ENCODE measurements at regions not wholly inside any gene's neighbourhood (a gene's known extent, or its start where the extent isn't known, plus 50 kb on each side); places are given as distances from the start of the nearest gene placed in this dataset.

DNA sequence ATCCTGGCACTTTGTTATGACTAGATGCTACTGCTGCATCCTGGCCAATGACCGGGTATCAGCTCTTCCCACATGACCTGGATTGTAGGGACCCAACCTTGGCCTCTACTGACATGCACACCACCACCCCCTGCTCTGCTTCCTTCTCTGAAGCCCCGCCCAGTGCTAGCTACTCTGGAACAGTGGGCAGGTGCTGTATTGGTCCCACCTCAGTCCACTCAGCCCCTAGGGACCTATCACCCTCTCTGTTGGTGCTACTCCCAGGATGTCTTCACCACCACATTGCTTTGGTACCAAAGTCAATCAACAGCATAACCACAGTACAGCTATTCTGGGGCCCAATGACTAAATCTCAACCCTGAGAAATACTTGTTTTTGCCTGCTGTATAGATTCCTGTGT lies 170.2 kb upstream of the PRICKLE2 start:
- TF ChIP-seq POLR2A (IDR thresholded peaks at IDR 0.05) = no peak
- TF ChIP-seq, protein P1, sequence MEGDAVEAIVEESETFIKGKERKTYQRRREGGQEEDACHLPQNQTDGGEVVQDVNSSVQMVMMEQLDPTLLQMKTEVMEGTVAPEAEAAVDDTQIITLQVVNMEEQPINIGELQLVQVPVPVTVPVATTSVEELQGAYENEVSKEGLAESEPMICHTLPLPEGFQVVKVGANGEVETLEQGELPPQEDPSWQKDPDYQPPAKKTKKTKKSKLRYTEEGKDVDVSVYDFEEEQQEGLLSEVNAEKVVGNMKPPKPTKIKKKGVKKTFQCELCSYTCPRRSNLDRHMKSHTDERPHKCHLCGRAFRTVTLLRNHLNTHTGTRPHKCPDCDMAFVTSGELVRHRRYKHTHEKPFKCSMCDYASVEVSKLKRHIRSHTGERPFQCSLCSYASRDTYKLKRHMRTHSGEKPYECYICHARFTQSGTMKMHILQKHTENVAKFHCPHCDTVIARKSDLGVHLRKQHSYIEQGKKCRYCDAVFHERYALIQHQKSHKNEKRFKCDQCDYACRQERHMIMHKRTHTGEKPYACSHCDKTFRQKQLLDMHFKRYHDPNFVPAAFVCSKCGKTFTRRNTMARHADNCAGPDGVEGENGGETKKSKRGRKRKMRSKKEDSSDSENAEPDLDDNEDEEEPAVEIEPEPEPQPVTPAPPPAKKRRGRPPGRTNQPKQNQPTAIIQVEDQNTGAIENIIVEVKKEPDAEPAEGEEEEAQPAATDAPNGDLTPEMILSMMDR (IDR thresholded peaks at IDR 0.05) = no peak
- WGBS, 2 donors = 73 to 76% methylated on average over 2 of the region's 2 CpGs
- no peaks in the 10 kb centered on the region for H3K4me1 ChIP-seq
- no peaks in the 10 kb centered on the region for H3K27me3 ChIP-seq
- DNase-seq = no peak
- H3K36me3 ChIP-seq = no peaks in the 10 kb centered on the region
- no peak overlapping the region for H3K4me3 ChIP-seq
- no peaks in the 10 kb centered on the region for H3K9me3 ChIP-seq
- intact Hi-C loops (cut with DNase I) = no loop called here
- no peak overlapping the region for H3K27ac ChIP-seq

DNA sequence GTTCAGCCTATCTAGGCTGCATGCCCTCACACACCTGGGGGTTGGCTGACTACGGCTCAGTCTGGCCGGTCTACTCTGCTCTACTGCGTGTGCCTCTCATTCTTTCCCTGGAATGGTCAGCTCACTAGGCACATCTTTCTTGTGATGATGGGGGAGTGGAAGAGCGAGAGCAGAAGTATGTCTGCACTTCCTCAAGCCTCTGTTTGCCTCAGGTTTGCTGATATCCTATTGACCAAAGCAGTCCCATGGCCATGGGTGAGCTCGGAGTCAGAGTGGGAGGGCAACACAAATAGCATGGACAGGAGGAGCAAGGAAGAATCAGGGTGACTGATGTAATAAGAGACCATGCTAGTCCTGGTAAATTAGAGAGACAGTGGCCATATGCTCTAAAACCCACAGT lies 167.9 kb upstream of the PRICKLE2 start:
- WGBS, 2 donors = 87 to 96% methylated on average over 5 of the region's 5 CpGs
- no peak overlapping the region for H3K4me3 ChIP-seq
- no peak overlapping the region for H3K27ac ChIP-seq
- no peak for DNase-seq
- no peaks in the 10 kb centered on the region for H3K9me3 ChIP-seq
- no peaks in the 10 kb centered on the region for H3K27me3 ChIP-seq
- no peaks in the 10 kb centered on the region for H3K4me1 ChIP-seq
- intact Hi-C loops (cut with DNase I) = no loop called here
- TF ChIP-seq POLR2A (IDR thresholded peaks at IDR 0.05) = no peak
- TF ChIP-seq, protein P1 (IDR thresholded peaks at IDR 0.05) = no peak
- H3K36me3 ChIP-seq = no peaks in the 10 kb centered on the region

DNA sequence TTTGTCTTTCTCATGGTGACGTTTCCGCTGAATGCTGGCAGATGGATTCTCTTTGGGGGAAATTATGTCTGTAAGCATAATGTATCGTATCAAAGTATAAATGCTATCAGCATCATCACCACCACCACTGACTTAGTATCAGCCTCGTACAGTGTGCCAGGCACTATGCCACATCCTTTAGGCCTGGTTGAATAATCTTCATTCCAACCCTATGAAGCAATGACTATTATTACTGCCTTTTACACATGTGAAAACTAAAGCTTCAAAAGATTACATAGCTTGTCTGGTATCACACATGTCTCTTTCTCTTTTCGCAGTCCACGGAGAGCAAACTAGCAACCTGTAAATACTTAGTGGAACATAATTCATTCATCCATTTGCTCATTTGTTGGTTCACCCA lies 166.7 kb upstream of the PRICKLE2 start:
- no peaks in the 10 kb centered on the region for H3K27me3 ChIP-seq
- H3K4me1 ChIP-seq = no peaks in the 10 kb centered on the region
- no peaks in the 10 kb centered on the region for H3K9me3 ChIP-seq
- WGBS, 2 donors = 79 to 80% methylated on average over 6 of the region's 6 CpGs
- DNase-seq = no peak
- no peaks in the 10 kb centered on the region for H3K36me3 ChIP-seq
- H3K27ac ChIP-seq = no peak overlapping the region
- intact Hi-C loops (cut with DNase I) = no loop called here
- H3K4me3 ChIP-seq = no peak overlapping the region
- TF ChIP-seq, protein P1 (IDR thresholded peaks at IDR 0.05) = no peak
- no peak for TF ChIP-seq POLR2A (IDR thresholded peaks at IDR 0.05)

DNA sequence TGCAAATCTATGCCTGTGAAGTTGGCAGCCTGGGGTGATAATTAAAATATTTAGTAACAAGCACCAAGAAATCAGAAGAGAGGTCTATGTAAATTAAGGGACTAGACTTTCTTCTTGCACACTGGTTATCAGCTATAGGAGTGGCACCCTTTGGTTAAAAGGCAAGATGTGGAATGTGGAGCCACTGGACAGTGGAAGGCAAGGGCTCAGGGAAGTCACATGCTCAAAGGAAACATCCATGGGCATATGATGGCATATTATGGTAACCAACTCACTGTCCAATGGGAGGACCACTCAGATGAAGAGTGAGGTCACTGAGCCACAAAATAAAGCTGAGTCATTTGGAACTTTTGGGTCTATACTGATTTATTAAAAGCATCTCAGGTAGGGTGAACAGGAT lies 165.6 kb upstream of the PRICKLE2 start:
- H3K36me3 ChIP-seq = no peaks in the 10 kb centered on the region
- TF ChIP-seq, protein P1 (IDR thresholded peaks at IDR 0.05) = no peak
- no peak for TF ChIP-seq POLR2A (IDR thresholded peaks at IDR 0.05)
- no peak overlapping the region for H3K4me3 ChIP-seq
- no peaks in the 10 kb centered on the region for H3K4me1 ChIP-seq
- no peaks in the 10 kb centered on the region for H3K9me3 ChIP-seq
- H3K27me3 ChIP-seq = no peaks in the 10 kb centered on the region
- no peak for DNase-seq
- no peak overlapping the region for H3K27ac ChIP-seq
- intact Hi-C loops (cut with DNase I) = no loop called here

DNA sequence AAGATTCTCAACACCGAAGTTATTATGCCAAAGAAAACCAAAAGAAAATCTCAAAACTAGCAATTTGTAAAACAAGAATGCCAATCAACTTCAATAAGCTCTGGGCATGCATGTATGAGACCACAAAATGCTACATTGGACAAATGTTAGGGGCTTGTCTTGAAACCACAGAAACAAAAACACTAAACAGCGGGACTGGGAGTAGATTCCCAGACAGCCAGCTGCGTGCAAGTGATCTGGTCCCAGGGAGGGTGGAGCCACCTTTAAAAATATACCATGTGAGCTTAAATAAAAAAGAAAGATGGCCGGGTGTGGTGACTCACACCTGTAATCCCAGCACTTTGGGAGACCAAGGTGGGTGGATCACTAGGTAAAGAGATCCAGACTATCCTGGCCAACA lies 163.6 kb upstream of the PRICKLE2 start:
- WGBS, 2 donors = 68 to 72% methylated on average over 4 of the region's 4 CpGs
- H3K36me3 ChIP-seq = no peaks in the 10 kb centered on the region
- no peaks in the 10 kb centered on the region for H3K4me1 ChIP-seq
- no peak overlapping the region for H3K27ac ChIP-seq
- H3K27me3 ChIP-seq = no peaks in the 10 kb centered on the region
- DNase-seq = no peak
- TF ChIP-seq, protein P1 (IDR thresholded peaks at IDR 0.05) = no peak
- no peak for TF ChIP-seq POLR2A (IDR thresholded peaks at IDR 0.05)
- no peaks in the 10 kb centered on the region for H3K9me3 ChIP-seq
- H3K4me3 ChIP-seq = no peak overlapping the region
- intact Hi-C loops (cut with DNase I) = no loop called here
